ENCODE measurements at regions not wholly inside any gene's neighbourhood (a gene's known extent, or its start where the extent isn't known, plus 50 kb on each side); places are given as distances from the start of the nearest gene placed in this dataset.

DNA sequence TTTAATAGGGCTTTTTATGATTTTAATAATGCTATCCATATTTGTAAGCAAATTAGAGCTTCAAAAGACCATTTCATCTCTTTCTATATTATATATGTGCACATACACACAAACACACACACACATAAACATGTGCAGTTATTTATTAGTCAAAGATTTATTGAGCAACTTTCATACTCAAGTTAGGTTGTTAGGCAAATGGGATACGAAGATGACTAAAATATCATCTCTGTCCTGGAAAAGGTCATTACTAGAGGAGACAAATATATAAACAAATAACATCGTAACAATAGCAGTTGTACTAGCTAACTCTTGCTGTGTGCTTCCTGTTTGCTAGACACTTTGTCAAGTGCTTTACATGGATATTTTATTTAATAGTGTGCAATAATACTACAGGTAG is 307.9 kb downstream of the SNX13 start:
- DNase-seq = no peak
- Histone ChIP-seq H2AFZ (ENCODE audit: low read length) (no peak overlapping the region), H3K27me3 (replicated peaks; ENCODE audit: insufficient read depth, low read length) (no peaks in the 10 kb centered on the region), H3K36me3 (replicated peaks; ENCODE audit: insufficient read depth, low read length) (no peaks in the 10 kb centered on the region), H4K20me1 (ENCODE audit: insufficient read depth, low read length) (no peaks in the 10 kb centered on the region), H3K9me3 (replicated peaks; ENCODE audit: insufficient read depth, low read length) (no peaks in the 10 kb centered on the region), H3K27ac (ENCODE audit: low read length) (no peak overlapping the region), H3K4me1 (ENCODE audit: low read length) (no peaks in the 10 kb centered on the region), H3K4me3 (ENCODE audit: low read length) (no peak overlapping the region), H3K9me2 (replicated peaks; ENCODE audit: insufficient read depth, low read length) (no peaks in the 10 kb centered on the region), H3K9ac (ENCODE audit: low read length) (no peak overlapping the region), H3K4me2 (ENCODE audit: low read depth, low read length) (no peak overlapping the region), H3F3A (ENCODE audit: insufficient read depth, low read length) (no peaks in the 10 kb centered on the region), H3K79me2 (ENCODE audit: low read length) (no peaks in the 10 kb centered on the region)
- no peak for TF ChIP-seq EZH2 (optimal IDR thresholded peaks at IDR 0.05; ENCODE audit: low read depth, low read length)
- TF ChIP-seq, protein P1, sequence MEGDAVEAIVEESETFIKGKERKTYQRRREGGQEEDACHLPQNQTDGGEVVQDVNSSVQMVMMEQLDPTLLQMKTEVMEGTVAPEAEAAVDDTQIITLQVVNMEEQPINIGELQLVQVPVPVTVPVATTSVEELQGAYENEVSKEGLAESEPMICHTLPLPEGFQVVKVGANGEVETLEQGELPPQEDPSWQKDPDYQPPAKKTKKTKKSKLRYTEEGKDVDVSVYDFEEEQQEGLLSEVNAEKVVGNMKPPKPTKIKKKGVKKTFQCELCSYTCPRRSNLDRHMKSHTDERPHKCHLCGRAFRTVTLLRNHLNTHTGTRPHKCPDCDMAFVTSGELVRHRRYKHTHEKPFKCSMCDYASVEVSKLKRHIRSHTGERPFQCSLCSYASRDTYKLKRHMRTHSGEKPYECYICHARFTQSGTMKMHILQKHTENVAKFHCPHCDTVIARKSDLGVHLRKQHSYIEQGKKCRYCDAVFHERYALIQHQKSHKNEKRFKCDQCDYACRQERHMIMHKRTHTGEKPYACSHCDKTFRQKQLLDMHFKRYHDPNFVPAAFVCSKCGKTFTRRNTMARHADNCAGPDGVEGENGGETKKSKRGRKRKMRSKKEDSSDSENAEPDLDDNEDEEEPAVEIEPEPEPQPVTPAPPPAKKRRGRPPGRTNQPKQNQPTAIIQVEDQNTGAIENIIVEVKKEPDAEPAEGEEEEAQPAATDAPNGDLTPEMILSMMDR (IDR thresholded peaks at IDR 0.05; ENCODE audit: low read length) = no peak

DNA sequence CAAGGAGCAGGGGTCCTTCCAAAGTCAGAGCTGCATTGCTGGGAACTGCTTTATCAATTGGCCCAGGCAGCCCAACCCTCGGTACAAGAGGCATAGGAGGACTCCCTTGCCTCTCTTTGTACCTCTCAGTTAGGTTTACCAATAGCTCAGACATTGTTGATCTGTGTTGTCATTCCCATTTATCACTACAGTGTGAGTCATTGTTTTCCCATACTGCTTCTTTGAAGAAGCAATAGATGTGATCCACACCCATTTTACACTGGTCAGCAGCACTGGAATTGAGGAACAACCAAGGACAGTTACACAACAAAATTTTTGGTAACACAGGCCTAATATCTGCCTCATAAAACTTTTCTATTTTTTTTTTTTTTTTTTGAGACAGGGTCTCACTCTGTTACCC is 307.2 kb downstream of the SNX13 start:
- DNase-seq = no peak
- Histone ChIP-seq H3K36me3 (replicated peaks; ENCODE audit: insufficient read depth, low read length) (no peaks in the 10 kb centered on the region), H4K20me1 (ENCODE audit: insufficient read depth, low read length) (no peaks in the 10 kb centered on the region), H3K27me3 (replicated peaks; ENCODE audit: insufficient read depth, low read length) (no peaks in the 10 kb centered on the region), H3K4me3 (ENCODE audit: low read length) (no peak overlapping the region), H3K9me3 (replicated peaks; ENCODE audit: insufficient read depth, low read length) (no peaks in the 10 kb centered on the region), H3F3A (ENCODE audit: insufficient read depth, low read length) (no peaks in the 10 kb centered on the region), H3K9me2 (replicated peaks; ENCODE audit: insufficient read depth, low read length) (no peaks in the 10 kb centered on the region), H3K4me1 (ENCODE audit: low read length) (no peaks in the 10 kb centered on the region), H2AFZ (ENCODE audit: low read length) (no peak overlapping the region), H3K79me2 (ENCODE audit: low read length) (no peaks in the 10 kb centered on the region), H3K4me2 (ENCODE audit: low read depth, low read length) (no peak overlapping the region), H3K27ac (ENCODE audit: low read length) (no peak overlapping the region), H3K9ac (ENCODE audit: low read length) (no peak overlapping the region)
- TF ChIP-seq EZH2phosphoT487 (IDR thresholded peaks at IDR 0.05; ENCODE audit: low read length) (no peak), EZH2 (optimal IDR thresholded peaks at IDR 0.05; ENCODE audit: low read depth, low read length) (no peak)
- TF ChIP-seq, protein P1 (IDR thresholded peaks at IDR 0.05; ENCODE audit: low read length) = no peak

DNA sequence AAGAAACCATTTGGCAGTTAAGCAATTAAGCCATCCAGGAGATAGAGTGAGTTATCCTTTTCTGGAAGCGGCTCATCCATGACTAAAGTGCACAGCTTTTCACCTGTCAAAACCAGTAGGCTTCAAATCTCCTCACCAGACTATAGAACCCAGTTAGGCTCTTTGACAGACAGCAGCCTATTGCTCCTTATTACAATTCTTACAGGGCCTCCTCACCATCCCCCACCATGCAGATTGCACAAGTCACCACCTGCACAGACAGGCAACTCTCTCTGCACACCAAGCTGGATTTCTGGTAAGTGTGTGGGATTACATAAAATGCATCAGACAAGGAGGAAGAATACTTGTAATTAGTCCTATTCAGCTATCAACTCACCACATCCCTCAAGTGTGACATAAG is 301.6 kb downstream of the SNX13 start:
- no peaks in the 10 kb centered on the region for H3K79me2 ChIP-seq (ENCODE audit: low read length)
- H3K9me3 ChIP-seq (replicated peaks; ENCODE audit: insufficient read depth, low read length) = no peaks in the 10 kb centered on the region
- no peaks in the 10 kb centered on the region for H3K9me2 ChIP-seq (replicated peaks; ENCODE audit: insufficient read depth, low read length)
- H3K36me3 ChIP-seq (replicated peaks; ENCODE audit: insufficient read depth, low read length) = no peaks in the 10 kb centered on the region
- no peak overlapping the region for H3K4me3 ChIP-seq (ENCODE audit: low read length)
- H3K4me2 ChIP-seq (ENCODE audit: low read depth, low read length) = no peak overlapping the region
- H3K27ac ChIP-seq (ENCODE audit: low read length) = no peak overlapping the region
- no peaks in the 10 kb centered on the region for H3K4me1 ChIP-seq (ENCODE audit: low read length)
- no peak overlapping the region for H3K9ac ChIP-seq (ENCODE audit: low read length)
- TF ChIP-seq EZH2phosphoT487 (IDR thresholded peaks at IDR 0.05; ENCODE audit: low read length) (no peak), EZH2 (optimal IDR thresholded peaks at IDR 0.05; ENCODE audit: low read depth, low read length) (no peak)
- TF ChIP-seq, protein P1 (IDR thresholded peaks at IDR 0.05; ENCODE audit: low read length) = no peak
- no peak for DNase-seq
- no peaks in the 10 kb centered on the region for H4K20me1 ChIP-seq (ENCODE audit: insufficient read depth, low read length)
- H2AFZ ChIP-seq (ENCODE audit: low read length) = no peak overlapping the region
- no peaks in the 10 kb centered on the region for H3F3A ChIP-seq (ENCODE audit: insufficient read depth, low read length)
- no peaks in the 10 kb centered on the region for H3K27me3 ChIP-seq (replicated peaks; ENCODE audit: insufficient read depth, low read length)

Measured in MM.1S (cell line).